Mucosa of gallbladder (tissue), 1 donor: ENCODE measurements at regions not wholly inside any gene's neighbourhood (a gene's known extent, or its start where the extent isn't known, plus 50 kb on each side); places are given as distances from the start of the nearest gene placed in this dataset.

Source experiments
- DNase-seq: peaks from one replicate; pipeline ENCODE4 v3.0.0-alpha.2; 2020; ENCODE audit warnings: low spot score
- donor health status: DM: no; HTN: no; CAD: no.

GRCh38 chr11:19403196-19403895 lies 162.6 kb upstream of the E2F8 start:
- no peak for DNase-seq

- DNase-seq: no peak
Measured at GRCh38 chr11:19400296-19400695, 159.6 kb upstream of the E2F8 start.

GRCh38 chr11:19398772-19399527 lies 158.2 kb upstream of the E2F8 start:
- DNase-seq: peak; percentile 28

- DNase-seq: no peak
Measured at GRCh38 chr11:19398273-19398672, 157.5 kb upstream of the E2F8 start.

- DNase-seq: no peak
Measured at GRCh38 chr11:19395050-19395449, 154.3 kb upstream of the E2F8 start.

GRCh38 chr11:19394525-19395016 lies 153.8 kb upstream of the E2F8 start:
- no peak for DNase-seq

- DNase-seq: no peak
Measured at GRCh38 chr11:19393941-19394340, 153.2 kb upstream of the E2F8 start.

- no peak for DNase-seq
Measured at GRCh38 chr11:19392847-19393518, 152.2 kb upstream of the E2F8 start.

GRCh38 chr11:19392321-19392720 lies 151.6 kb upstream of the E2F8 start:
- DNase-seq: peak; percentile 21

GRCh38 chr11:19391652-19392051 lies 150.9 kb upstream of the E2F8 start:
- DNase-seq: no peak

- DNase-seq: no peak
Measured at GRCh38 chr11:19391026-19391425, 150.3 kb upstream of the E2F8 start.

- DNase-seq: peak; percentile 24
Measured at GRCh38 chr11:19389787-19390303, 149.1 kb upstream of the E2F8 start.

GRCh38 chr11:19382131-19382611 lies 141.4 kb upstream of the E2F8 start:
- DNase-seq: no peak

- no peak for DNase-seq
Measured at GRCh38 chr11:19380375-19380774, 139.6 kb upstream of the E2F8 start.

GRCh38 chr11:19379465-19379864 lies 138.7 kb upstream of the E2F8 start:
- no peak for DNase-seq

- DNase-seq: no peak
Measured at GRCh38 chr11:19378814-19379213, 138.1 kb upstream of the E2F8 start.

GRCh38 chr11:19377881-19378280 lies 137.1 kb upstream of the E2F8 start:
- DNase-seq: no peak

GRCh38 chr11:19375440-19375839 lies 134.7 kb upstream of the E2F8 start:
- no peak for DNase-seq

GRCh38 chr11:19374151-19374569 lies 133.4 kb upstream of the E2F8 start:
- no peak for DNase-seq

GRCh38 chr11:19372381-19372780 lies 131.6 kb upstream of the E2F8 start:
- DNase-seq: no peak

- peak; percentile 62 for DNase-seq
Measured at GRCh38 chr11:19370100-19370861, 129.5 kb upstream of the E2F8 start.
